Ovary (tissue), 3 donors: ENCODE measurements at regions not wholly inside any gene's neighbourhood (a gene's known extent, or its start where the extent isn't known, plus 50 kb on each side); places are given as distances from the start of the nearest gene placed in this dataset.

Experiments used
- CTCF ChIP-seq, 3 donors: fragments of 450-650 bp in 2 of 3; fragments of 200-600 bp in 1 of 3; IDR thresholded peaks; one replicate each; pipeline versions ENCODE4 v1.5.1 to v1.8.0; 2016 to 2022; ENCODE audit warnings: antibody characterized with exemption in 3 of 3, mild to moderate bottlenecking in 1 of 3
- EP300 ChIP-seq: sonication (generic); formaldehyde crosslinking; IDR thresholded peaks from one replicate; pipeline ENCODE4 v1.6.1; 2017; ENCODE audit warnings: antibody characterized with exemption
- POLR2A ChIP-seq: fragments of 450-650 bp; IDR thresholded peaks from one replicate; pipeline ENCODE4 v1.6.1; 2017; ENCODE audit warnings: antibody characterized with exemption, mild to moderate bottlenecking, moderate library complexity
- donor health status: DM: no; HTN: no; CAD: no.

- TF ChIP-seq POLR2A, result no peak
- no peak for TF ChIP-seq EP300
- no peak for TF ChIP-seq CTCF (IDR thresholded peaks at IDR 0.05)
Observed at GRCh38 chr5:124614105-124614504, 132.3 kb downstream of the ZNF608 start.
